ENCODE measurements at regions not wholly inside any gene's neighbourhood (a gene's known extent, or its start where the extent isn't known, plus 50 kb on each side); places are given as distances from the start of the nearest gene placed in this dataset.

DNA sequence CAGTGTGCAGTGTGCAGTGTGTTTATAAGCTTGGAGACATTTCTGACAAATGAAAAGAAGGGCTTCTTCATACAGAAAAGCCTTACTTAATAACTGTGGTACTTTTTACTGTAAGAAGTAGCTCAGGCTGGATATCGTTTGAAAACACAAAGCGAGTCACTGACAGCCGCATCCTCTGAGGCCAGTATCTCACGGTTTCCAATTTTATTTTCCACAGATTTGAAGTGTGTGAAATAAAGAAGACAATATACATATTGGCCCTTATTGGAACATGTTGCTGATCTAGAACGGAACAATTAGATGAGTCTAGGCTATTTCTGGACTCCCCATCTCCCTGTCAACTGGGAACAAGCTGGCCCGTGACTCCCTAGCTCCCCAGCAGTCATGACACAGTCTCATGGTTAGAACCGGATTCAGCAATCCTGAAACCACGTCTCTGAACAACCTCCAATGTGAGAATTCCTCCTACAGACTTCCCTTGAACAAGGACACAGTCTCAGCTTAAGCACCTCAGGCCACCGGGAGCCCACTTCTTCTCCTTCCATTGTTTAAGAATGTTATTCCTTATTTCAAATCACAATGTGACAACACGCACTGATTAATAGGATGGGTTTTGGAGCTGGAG is 484.5 kb downstream of the COG6 start:
- TF ChIP-seq, protein P1, sequence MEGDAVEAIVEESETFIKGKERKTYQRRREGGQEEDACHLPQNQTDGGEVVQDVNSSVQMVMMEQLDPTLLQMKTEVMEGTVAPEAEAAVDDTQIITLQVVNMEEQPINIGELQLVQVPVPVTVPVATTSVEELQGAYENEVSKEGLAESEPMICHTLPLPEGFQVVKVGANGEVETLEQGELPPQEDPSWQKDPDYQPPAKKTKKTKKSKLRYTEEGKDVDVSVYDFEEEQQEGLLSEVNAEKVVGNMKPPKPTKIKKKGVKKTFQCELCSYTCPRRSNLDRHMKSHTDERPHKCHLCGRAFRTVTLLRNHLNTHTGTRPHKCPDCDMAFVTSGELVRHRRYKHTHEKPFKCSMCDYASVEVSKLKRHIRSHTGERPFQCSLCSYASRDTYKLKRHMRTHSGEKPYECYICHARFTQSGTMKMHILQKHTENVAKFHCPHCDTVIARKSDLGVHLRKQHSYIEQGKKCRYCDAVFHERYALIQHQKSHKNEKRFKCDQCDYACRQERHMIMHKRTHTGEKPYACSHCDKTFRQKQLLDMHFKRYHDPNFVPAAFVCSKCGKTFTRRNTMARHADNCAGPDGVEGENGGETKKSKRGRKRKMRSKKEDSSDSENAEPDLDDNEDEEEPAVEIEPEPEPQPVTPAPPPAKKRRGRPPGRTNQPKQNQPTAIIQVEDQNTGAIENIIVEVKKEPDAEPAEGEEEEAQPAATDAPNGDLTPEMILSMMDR (IDR thresholded peaks at IDR 0.05): no peak
- TF ChIP-seq EZH2 (IDR thresholded peaks at IDR 0.05): no peak
